Hepatocyte (in vitro differentiated cells): ENCODE measurements at regions not wholly inside any gene's neighbourhood (a gene's known extent, or its start where the extent isn't known, plus 50 kb on each side); places are given as distances from the start of the nearest gene placed in this dataset.

ENCODE experiments used
- CTCF ChIP-seq: fragments of 200-600 bp; sonication (generic); IDR thresholded peaks from 2 replicates; pipeline ENCODE4 v1.5.1; 2016; ENCODE audit warnings: antibody characterized with exemption, mild to moderate bottlenecking; ENCODE audit not compliant: poor library complexity
- EZH2phosphoT487 ChIP-seq: fragments of 200-600 bp; sonication (generic); IDR thresholded peaks from one replicate; pipeline ENCODE4 v1.6.1; 2018; ENCODE audit warnings: antibody characterized with exemption, mild to moderate bottlenecking, low read depth, moderate library complexity; ENCODE audit not compliant: unreplicated experiment, severe bottlenecking

- no peak for TF ChIP-seq CTCF
- no peak for TF ChIP-seq EZH2phosphoT487
These were observed 440.0 kb upstream of the KIRREL3 start for GRCh38 chr11:127440616-127441015.
